ENCODE measurements at regions not wholly inside any gene's neighbourhood (a gene's known extent, or its start where the extent isn't known, plus 50 kb on each side); places are given as distances from the start of the nearest gene placed in this dataset.

DNA sequence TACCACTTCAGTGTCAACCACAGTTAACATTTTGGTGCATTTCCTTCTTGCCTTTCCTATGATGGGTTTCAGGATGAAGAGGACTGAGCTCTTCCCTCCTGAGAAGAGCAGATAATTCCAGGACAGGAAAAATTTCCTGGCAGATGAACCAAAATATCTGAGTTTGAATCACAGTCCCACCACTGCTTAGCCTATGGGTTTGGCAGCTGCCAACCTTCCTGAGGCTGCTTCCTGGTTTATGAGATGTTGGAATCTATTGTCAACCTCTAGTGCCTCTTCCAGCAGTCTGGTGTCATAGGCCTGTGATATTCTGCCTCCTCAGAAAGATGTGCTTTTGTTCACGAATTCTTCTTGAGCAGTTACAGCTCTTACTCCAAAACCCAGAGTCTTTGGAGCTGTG lies 197.4 kb upstream of the FRMD6 start:
- TF ChIP-seq EZH2 (IDR thresholded peaks at IDR 0.05; ENCODE audit: borderline replicate concordance, low read depth, low read length, severe bottlenecking): no peak
- TF ChIP-seq, protein P1, sequence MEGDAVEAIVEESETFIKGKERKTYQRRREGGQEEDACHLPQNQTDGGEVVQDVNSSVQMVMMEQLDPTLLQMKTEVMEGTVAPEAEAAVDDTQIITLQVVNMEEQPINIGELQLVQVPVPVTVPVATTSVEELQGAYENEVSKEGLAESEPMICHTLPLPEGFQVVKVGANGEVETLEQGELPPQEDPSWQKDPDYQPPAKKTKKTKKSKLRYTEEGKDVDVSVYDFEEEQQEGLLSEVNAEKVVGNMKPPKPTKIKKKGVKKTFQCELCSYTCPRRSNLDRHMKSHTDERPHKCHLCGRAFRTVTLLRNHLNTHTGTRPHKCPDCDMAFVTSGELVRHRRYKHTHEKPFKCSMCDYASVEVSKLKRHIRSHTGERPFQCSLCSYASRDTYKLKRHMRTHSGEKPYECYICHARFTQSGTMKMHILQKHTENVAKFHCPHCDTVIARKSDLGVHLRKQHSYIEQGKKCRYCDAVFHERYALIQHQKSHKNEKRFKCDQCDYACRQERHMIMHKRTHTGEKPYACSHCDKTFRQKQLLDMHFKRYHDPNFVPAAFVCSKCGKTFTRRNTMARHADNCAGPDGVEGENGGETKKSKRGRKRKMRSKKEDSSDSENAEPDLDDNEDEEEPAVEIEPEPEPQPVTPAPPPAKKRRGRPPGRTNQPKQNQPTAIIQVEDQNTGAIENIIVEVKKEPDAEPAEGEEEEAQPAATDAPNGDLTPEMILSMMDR (IDR thresholded peaks at IDR 0.05; ENCODE audit: borderline replicate concordance, extremely low read depth, low read length, poor library complexity, severe bottlenecking): no peak
